ENCODE measurements at regions not wholly inside any gene's neighbourhood (a gene's known extent, or its start where the extent isn't known, plus 50 kb on each side); places are given as distances from the start of the nearest gene placed in this dataset.

GRCh38 chr2:182592691-182593393 is 123.2 kb upstream of the DNAJC10 start:
- TF ChIP-seq CTCF (IDR thresholded peaks at IDR 0.05), result no peak
- TF ChIP-seq POLR2AphosphoS5 (IDR thresholded peaks at IDR 0.05), result no peak
- TF ChIP-seq POLR2A (IDR thresholded peaks at IDR 0.05), result no peak

All from stomach (tissue), 4 donors.